ENCODE measurements at regions not wholly inside any gene's neighbourhood (a gene's known extent, or its start where the extent isn't known, plus 50 kb on each side); places are given as distances from the start of the nearest gene placed in this dataset.

DNA sequence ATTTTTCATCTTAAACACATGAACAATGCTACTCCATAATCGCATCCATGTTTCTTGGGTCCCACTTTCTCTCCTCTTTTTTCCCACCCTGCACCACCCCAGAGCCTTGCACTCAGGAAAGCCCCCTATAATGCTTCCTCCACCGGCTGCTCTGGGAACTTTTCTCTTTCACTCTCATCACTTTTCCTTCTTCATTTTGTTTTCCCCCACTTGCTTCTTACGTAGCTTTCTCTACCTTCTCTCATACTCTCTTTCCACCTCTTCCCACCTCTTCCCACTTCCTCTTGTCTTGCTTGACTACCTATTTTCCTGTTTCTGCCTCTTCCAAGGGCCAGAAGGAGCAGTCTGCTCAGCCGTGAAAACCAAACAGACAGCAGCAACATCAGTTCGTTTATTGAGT lies 229.5 kb upstream of the RHOBTB1 start:
- TF ChIP-seq, protein P1, sequence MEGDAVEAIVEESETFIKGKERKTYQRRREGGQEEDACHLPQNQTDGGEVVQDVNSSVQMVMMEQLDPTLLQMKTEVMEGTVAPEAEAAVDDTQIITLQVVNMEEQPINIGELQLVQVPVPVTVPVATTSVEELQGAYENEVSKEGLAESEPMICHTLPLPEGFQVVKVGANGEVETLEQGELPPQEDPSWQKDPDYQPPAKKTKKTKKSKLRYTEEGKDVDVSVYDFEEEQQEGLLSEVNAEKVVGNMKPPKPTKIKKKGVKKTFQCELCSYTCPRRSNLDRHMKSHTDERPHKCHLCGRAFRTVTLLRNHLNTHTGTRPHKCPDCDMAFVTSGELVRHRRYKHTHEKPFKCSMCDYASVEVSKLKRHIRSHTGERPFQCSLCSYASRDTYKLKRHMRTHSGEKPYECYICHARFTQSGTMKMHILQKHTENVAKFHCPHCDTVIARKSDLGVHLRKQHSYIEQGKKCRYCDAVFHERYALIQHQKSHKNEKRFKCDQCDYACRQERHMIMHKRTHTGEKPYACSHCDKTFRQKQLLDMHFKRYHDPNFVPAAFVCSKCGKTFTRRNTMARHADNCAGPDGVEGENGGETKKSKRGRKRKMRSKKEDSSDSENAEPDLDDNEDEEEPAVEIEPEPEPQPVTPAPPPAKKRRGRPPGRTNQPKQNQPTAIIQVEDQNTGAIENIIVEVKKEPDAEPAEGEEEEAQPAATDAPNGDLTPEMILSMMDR (IDR thresholded peaks at IDR 0.05; ENCODE audit: insufficient read depth, low read length, severe bottlenecking): no peak
- FAIRE-seq (no peak), DNase-seq (ENCODE audit: low read depth) (no peak)
- Histone ChIP-seq H3K36me3 (ENCODE audit: control insufficient read depth, insufficient read depth, low read length) (no peaks in the 10 kb centered on the region), H3K4me3 (ENCODE audit: low read depth, low read length) (no peak overlapping the region), H3K27me3 (ENCODE audit: control insufficient read depth, insufficient read depth, low read length) (no peaks in the 10 kb centered on the region)

DNA sequence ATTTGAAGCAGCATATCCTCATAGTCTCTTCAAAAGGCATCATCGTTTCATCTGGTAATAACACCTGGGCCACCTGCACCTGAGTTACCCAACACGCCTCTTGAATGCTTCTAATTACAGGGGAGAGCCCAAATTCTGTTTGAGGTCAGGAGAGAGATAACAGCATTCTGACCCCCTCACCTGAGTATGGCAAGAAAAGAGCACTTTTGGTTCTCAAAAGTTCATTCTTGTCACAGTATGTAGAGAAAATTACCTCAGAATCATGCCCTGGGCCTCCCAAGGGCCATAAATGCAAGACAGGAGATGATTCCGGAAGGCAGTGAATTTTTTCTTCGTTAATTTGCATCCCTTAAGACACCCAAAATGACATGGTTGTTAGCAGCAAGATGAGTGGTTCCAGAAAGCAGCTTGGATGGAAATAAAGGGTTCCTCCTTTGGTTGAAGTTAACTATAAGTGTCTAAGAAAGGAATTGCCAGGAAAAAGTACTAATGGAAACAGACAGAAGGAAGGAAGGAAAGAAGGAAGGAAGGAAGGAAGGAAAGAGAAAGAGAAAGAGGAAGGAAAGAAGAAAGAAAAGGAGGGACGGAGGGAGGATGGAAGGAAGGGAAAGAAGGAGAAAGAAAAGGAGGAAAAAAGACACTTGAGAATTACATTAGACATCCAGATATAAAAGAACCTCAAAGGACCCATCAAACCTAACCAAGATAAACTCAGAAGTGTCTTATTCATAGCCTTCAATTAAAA lies 228.4 kb upstream of the RHOBTB1 start:
- no peak overlapping the region for H3K4me3 ChIP-seq (ENCODE audit: low read depth, low read length)
- DNase-seq (ENCODE audit: low read depth) (no peak), FAIRE-seq (no peak)
- no peaks in the 10 kb centered on the region for H3K36me3 ChIP-seq (ENCODE audit: control insufficient read depth, insufficient read depth, low read length)
- H3K27me3 ChIP-seq (ENCODE audit: control insufficient read depth, insufficient read depth, low read length): no peaks in the 10 kb centered on the region
- TF ChIP-seq, protein P1 (IDR thresholded peaks at IDR 0.05; ENCODE audit: insufficient read depth, low read length, severe bottlenecking): no peak

DNA sequence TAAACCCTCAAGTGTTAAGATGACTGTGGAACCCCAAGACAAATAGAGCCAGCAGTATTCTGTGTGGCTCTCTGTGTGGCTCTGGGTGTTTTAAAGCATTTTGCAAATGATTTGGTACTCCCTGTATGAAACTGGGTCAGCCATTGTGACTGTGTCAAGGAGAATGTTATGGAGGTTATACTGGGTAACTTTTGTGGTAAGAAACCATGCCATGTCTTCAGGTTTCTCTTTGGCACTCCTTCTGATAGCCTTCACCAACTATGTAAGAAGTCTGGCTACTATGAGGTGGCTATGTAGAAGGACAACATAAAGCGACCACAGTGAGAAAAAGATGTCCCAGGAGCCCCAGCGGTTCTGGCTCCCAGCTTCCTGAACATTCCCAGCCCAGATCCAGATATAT lies 226.6 kb upstream of the RHOBTB1 start:
- TF ChIP-seq, protein P1 (IDR thresholded peaks at IDR 0.05; ENCODE audit: insufficient read depth, low read length, severe bottlenecking): no peak
- Histone ChIP-seq H3K4me3 (ENCODE audit: low read depth, low read length) (no peak overlapping the region), H3K27me3 (ENCODE audit: control insufficient read depth, insufficient read depth, low read length) (no peaks in the 10 kb centered on the region), H3K36me3 (ENCODE audit: control insufficient read depth, insufficient read depth, low read length) (no peaks in the 10 kb centered on the region)
- no peak for DNase-seq (ENCODE audit: low read depth)
- FAIRE-seq: no peak

DNA sequence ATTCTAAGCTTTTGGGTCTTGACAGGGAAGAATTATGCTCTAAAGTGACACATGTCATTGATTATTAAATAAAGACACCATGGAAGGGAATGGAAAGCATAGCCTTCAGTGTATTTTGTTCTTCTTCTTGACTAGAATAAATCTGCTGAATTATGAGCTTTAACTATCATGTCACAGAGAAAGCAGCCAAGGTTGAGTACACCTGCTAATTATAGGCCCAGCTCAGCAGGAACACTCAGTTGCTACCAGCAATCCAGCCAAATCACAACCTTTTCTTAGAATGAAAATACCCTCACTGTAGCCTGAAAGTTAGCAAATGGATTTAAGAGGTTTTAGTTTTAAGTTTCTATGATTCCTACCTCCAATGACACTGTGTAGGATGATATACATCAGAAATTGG lies 225.3 kb upstream of the RHOBTB1 start:
- FAIRE-seq: no peak
- TF ChIP-seq, protein P1 (IDR thresholded peaks at IDR 0.05; ENCODE audit: insufficient read depth, low read length, severe bottlenecking): no peak
- no peaks in the 10 kb centered on the region for H3K36me3 ChIP-seq (ENCODE audit: control insufficient read depth, insufficient read depth, low read length)

DNA sequence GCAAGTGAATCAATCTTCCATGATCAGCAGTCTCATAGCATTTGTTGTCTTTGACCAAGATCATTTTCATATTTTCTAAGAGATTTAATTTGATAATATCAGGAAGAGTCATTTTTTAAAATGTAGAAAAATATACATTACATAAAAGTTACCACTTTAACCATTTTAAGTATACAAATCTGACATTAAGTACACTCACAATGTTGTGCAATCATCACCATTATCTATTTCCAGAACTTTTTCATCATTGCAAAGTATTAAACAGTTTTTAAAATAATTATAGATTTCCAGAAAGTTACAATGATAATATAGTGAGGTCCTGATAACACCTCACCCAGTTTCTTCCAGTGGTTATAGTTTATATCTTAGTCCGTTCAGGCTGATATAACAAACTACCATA lies 222.5 kb upstream of the RHOBTB1 start:
- FAIRE-seq: no peak

More for the DNA sequence above, 225.3 kb upstream of the RHOBTB1 start:
- no peak overlapping the region for H3K4me3 ChIP-seq (ENCODE audit: low read depth, low read length)
- no peaks in the 10 kb centered on the region for H3K27me3 ChIP-seq (ENCODE audit: control insufficient read depth, insufficient read depth, low read length)
- DNase-seq (ENCODE audit: low read depth): no peak

More for the DNA sequence above, 222.5 kb upstream of the RHOBTB1 start:
- Histone ChIP-seq H3K4me3 (ENCODE audit: low read depth, low read length) (no peak overlapping the region), H3K36me3 (ENCODE audit: control insufficient read depth, insufficient read depth, low read length) (no peaks in the 10 kb centered on the region), H3K27me3 (ENCODE audit: control insufficient read depth, insufficient read depth, low read length) (no peaks in the 10 kb centered on the region)
- TF ChIP-seq, protein P1 (IDR thresholded peaks at IDR 0.05; ENCODE audit: insufficient read depth, low read length, severe bottlenecking): no peak
- no peak for DNase-seq (ENCODE audit: low read depth)

All from bronchial epithelial cell (primary cell).